GM21423 (cell line): ENCODE measurements at regions not wholly inside any gene's neighbourhood (a gene's known extent, or its start where the extent isn't known, plus 50 kb on each side); places are given as distances from the start of the nearest gene placed in this dataset.

Experiments used
- ATAC-seq: cut with Tn5 transposase; IDR thresholded peaks from one replicate; pipeline ENCODE4 v1.9.1; 2021; ENCODE audit warnings: mild to moderate bottlenecking, moderate library complexity; ENCODE audit not compliant: unreplicated experiment

- ATAC-seq = no peak
These were observed 54.6 kb upstream of the PAX6 start for GRCh38 chr11:31865606-31866300.

DNA sequence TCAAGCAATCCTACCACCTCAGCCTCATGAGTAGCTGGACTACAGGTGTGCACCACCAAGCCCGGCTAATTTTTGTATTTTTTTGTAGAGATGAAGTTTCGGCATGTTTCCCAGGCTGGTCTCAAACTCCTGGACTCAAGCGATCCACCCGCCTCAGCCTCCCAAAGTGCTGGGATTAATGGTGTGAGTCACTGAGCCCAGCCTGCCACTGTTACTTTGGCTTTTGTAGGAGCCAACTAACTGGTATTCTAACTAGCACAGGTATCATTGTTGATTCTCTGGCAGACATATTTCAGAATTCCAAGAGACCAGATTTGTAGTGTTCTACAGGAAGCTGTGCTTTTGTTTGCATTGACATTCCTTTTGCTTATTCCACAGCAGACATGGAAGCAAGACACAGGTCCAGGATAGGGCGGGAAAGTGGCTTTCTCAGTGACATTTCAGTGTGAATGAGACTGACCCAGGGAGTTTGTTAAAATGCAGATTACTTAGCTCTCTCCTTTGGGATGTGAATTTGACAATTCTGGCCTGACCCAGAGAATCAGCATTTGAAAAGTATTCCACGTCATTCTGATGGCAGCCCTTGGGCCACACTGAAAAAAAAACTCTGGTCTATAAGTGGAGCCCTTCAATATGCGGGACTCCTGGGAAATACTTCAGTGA lies 52.2 kb upstream of the PAX6 start:
- no peak for ATAC-seq

GRCh38 chr11:31861011-31861410 lies 49.9 kb upstream of the PAX6 start:
- no peak for ATAC-seq
